BE2C (cell line): ENCODE measurements at regions not wholly inside any gene's neighbourhood (a gene's known extent, or its start where the extent isn't known, plus 50 kb on each side); places are given as distances from the start of the nearest gene placed in this dataset.

Experiments
- DNase-seq: peaks from one replicate; pipeline ENCODE4 v3.0.0-alpha.2; 2020
- H3K27me3 ChIP-seq: fragments of 250-450 bp; sonication (Bioruptor Pico); 2 replicates; pipeline ENCODE4 v1.5.1; 2020; ENCODE audit warnings: mild to moderate bottlenecking
- H3K36me3 ChIP-seq: fragments of 250-450 bp; sonication (Bioruptor Pico); 2 replicates; pipeline ENCODE4 v1.5.1; 2020; ENCODE audit warnings: mild to moderate bottlenecking
- H3K4me1 ChIP-seq: fragments of 250-450 bp; sonication (Bioruptor Pico); 2 replicates; pipeline ENCODE4 v1.5.1; 2020
- H3K4me3 ChIP-seq: 2 replicates; pipeline ENCODE4 v1.5.1; 2011; ENCODE audit warnings: low read depth, low read length
- H3K9me3 ChIP-seq: fragments of 250-450 bp; sonication (Bioruptor Pico); 2 replicates; pipeline ENCODE4 v1.5.1; 2020
- CTCF ChIP-seq: IDR thresholded peaks from 2 replicates; pipeline ENCODE4 v1.5.1; 2012; ENCODE audit warnings: mild to moderate bottlenecking, low read depth, low read length

GRCh38 chr4:8710946-8711345, 118.4 kb downstream of the CPZ start:
- Histone ChIP-seq H3K27me3 (no peaks in the 10 kb centered on the region), H3K36me3 (no peaks in the 10 kb centered on the region), H3K4me3 (no peak overlapping the region), H3K4me1 (peaks cover 20% of the 10 kb centered on the region), H3K9me3 (no peaks in the 10 kb centered on the region)
- TF ChIP-seq CTCF: no peak
- no peak for DNase-seq

GRCh38 chr4:8710416-8710815, 117.9 kb downstream of the CPZ start:
- Histone ChIP-seq H3K4me3 (no peak overlapping the region), H3K9me3 (no peaks in the 10 kb centered on the region), H3K4me1 (peaks cover 25% of the 10 kb centered on the region), H3K27me3 (no peaks in the 10 kb centered on the region), H3K36me3 (no peaks in the 10 kb centered on the region)
- TF ChIP-seq CTCF: no peak
- DNase-seq: no peak

- no peak for DNase-seq
- Histone ChIP-seq H3K27me3 (no peaks in the 10 kb centered on the region), H3K36me3 (no peaks in the 10 kb centered on the region), H3K4me3 (no peak overlapping the region), H3K4me1 (peaks cover 29% of the 10 kb centered on the region), H3K9me3 (no peaks in the 10 kb centered on the region)
- TF ChIP-seq CTCF: no peak
Measured at GRCh38 chr4:8709729-8710360, 117.3 kb downstream of the CPZ start.

GRCh38 chr4:8709050-8709728, 116.6 kb downstream of the CPZ start:
- Histone ChIP-seq H3K9me3 (no peaks in the 10 kb centered on the region), H3K27me3 (no peaks in the 10 kb centered on the region)

GRCh38 chr4:8708401-8709021, 115.9 kb downstream of the CPZ start:
- H3K27me3 ChIP-seq: no peaks in the 10 kb centered on the region
- no peak for TF ChIP-seq CTCF

More at GRCh38 chr4:8709050-8709728, 116.6 kb downstream of the CPZ start:
- Histone ChIP-seq H3K36me3 (no peaks in the 10 kb centered on the region), H3K4me3 (no peak overlapping the region), H3K4me1 (peaks cover 36% of the 10 kb centered on the region)
- TF ChIP-seq CTCF: no peak
- DNase-seq: no peak

More at GRCh38 chr4:8708401-8709021, 115.9 kb downstream of the CPZ start:
- Histone ChIP-seq H3K4me1 (peaks cover 37% of the 10 kb centered on the region), H3K36me3 (no peaks in the 10 kb centered on the region), H3K9me3 (no peaks in the 10 kb centered on the region), H3K4me3 (no peak overlapping the region)
- DNase-seq: peak; percentile 7
